Spleen (tissue), 7 donors: ENCODE measurements at regions not wholly inside any gene's neighbourhood (a gene's known extent, or its start where the extent isn't known, plus 50 kb on each side); places are given as distances from the start of the nearest gene placed in this dataset.

Experiments used
- CTCF ChIP-seq, 11 experiments: fragments of 200-600 bp in 7 of 11; fragments of 450-650 bp in 4 of 11; sonication (generic) in 4 of 11; IDR thresholded peaks in 8 of 11; conservative IDR thresholded peaks in 3 of 11; 1 replicate in 7 of 11; 2 replicates in 4 of 11; pipeline versions ENCODE4 v1.4.0 to v1.8.0; 2016 to 2021; ENCODE audit warnings: antibody characterized with exemption in 11 of 11, inconsistent platforms in 4 of 11, mild to moderate bottlenecking in 1 of 11
- POLR2A ChIP-seq, 3 donors: fragments of 450-650 bp; IDR thresholded peaks; one replicate each; pipeline ENCODE4 v1.5.1; 2017; ENCODE audit warnings: antibody characterized with exemption in 3 of 3, mild to moderate bottlenecking in 1 of 3
- POLR2AphosphoS5 ChIP-seq, 3 donors: sonication (generic); formaldehyde crosslinking; IDR thresholded peaks; one replicate each; pipeline ENCODE4 v1.5.1; 2017; ENCODE audit warnings: antibody characterized with exemption in 3 of 3
- donor health status: DM: no; HTN: no; CAD: no; lungs with moderate emphysema.
- donor health status: DM: no; HTN: no; CAD: no.
- donor health status: DM: no; HTN: no; CAD: no.

- no peak for TF ChIP-seq CTCF (IDR thresholded peaks at IDR 0.05 in 8 of 11, conservative IDR thresholded peaks at IDR 0.05 in 3 of 11)
- TF ChIP-seq POLR2AphosphoS5 (IDR thresholded peaks at IDR 0.05) = no peak
- no peak for TF ChIP-seq POLR2A (IDR thresholded peaks at IDR 0.05)
Observed at GRCh38 chr7:33823913-33824312, 81.4 kb upstream of the BMPER start.
